ENCODE measurements at regions not wholly inside any gene's neighbourhood (a gene's known extent, or its start where the extent isn't known, plus 50 kb on each side); places are given as distances from the start of the nearest gene placed in this dataset.
A peak's percentile ranks its signal among the peaks of the same experiment; 100 is the strongest.
"Not testable (repeated sequence)": the region's sequence is repeated elsewhere in the genome, so short reads cannot be mapped to it uniquely, and the experiment has no call there.

DNA sequence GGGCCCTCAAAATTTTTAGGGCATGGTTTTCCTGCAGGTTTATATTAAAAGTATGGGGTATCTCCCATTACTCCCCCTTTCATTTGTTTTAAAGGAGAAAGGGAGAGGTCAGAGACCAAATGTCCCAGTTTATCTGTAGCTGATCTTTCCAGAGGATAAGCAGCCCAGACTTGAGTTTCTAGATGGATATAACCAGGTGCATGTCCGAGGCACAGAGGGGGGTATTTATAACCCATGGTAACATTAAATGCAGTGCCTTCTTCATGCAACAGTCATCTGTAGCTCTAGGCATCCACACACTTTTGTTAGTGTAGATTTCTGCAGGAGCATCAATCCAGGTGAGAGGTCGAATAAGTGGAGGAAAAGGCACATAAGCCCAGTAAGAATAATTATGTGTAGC is 890.3 kb upstream of the GOT2 start:
- DNase-seq (ENCODE audit: low spot score), result not testable (repeated sequence)

DNA sequence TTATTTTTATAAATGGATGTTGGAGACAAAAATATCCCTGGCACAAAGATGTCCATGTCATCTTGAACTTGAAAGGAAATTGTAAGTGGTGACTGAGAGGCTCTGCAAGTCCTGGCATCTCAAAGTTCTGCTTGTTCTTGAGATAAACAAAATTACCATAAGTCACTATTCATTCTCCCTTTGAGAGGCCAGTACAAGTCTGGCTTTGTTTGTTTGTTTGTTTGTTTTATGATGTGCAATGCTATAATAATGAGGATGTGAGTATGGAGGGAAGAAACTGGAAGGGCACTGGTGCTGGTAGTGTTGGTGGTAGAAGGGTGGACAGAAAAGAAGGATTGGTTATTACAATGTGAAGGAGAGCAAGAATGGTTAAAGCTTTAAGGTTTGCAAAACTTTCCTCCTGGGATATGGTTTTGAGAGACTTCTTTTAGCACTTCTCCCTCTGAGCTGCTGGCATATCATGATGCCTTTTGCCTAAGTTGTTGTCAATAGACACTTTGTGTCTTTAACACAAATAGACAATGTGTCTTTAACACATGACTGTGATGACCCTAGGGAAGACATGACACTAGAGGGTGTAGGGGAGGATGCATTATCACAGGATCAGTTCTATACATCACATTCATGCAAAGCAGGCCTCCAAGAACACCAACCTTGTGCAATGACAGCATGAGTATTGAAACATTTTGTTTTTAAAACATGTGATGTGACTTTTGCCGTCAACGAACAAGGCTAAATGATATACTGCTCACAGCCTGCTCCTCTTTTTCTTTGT is 880.5 kb upstream of the GOT2 start:
- no peak for DNase-seq (ENCODE audit: low spot score)

DNA sequence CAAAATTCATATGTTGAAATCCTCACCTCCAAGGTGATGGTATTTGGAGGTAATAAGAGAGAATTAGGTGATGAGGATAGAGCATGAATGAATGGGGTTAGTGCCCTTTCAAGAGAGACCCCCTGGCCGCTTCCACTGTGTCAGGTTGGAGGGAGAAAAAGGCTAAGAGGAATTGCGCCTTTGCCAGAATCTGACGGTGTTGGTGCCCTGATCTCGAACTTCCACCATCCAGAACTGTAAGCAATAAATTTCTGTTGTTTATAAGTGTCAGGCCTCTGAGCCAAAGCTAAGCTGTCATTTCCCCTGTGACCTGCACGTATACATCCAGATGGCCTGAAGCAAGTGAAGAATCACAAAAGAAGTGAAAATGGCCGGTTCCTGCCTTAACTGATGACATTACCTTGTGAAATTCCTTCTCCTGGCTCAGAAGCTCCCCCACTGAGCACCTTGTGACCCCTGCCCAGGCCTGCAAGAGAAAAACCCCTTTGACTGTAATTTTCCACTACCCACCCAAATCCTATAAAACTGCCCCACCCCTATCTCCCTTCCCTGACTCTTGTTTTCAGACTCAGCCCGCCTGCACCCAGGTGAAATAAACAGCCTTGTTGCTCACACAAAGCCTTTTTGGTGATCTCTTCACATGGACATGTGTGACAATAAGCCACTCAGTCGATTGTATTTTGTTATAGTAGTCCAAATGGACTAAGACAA is 878.9 kb upstream of the GOT2 start:
- not testable (repeated sequence) for DNase-seq (ENCODE audit: low spot score)

DNA sequence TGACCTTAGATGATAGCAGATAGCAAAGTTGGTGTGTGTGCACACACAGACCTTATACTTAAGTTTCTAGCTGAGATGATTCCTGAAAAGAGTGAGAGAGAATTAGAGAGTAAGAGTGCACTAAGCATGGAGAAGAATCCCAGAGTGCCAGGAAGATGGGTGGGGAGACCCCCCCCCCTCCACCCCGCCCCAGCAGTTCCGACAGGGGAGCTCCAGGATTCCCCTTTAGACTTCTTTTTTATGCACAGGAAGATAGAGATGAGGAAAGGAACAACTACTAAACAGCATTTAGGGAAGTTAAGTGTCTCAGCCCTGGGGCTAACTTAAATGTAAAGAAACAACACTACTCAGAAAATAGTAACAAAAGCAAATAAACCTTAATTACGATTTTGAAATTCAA is 878.0 kb upstream of the GOT2 start:
- no peak for DNase-seq (ENCODE audit: low spot score)

DNA sequence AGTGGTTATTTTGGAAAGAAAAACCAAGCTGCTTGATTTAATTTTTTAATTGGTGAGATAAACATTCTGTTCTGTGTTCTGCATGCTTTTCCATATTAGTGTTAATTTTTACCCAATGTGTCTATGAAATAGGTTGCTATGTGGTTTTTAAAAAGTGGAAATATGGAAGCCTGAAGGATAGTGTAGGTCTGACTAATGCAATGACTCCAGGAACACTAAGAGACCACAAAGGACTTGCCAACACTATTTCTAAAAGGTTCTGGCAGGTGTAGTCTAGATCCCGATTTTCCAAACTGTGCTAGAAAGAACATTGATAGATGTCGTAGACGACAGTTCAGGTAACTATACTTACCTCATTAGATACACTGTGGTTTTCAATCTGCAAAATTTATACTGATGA is 877.4 kb upstream of the GOT2 start:
- DNase-seq (ENCODE audit: low spot score), result no peak

DNA sequence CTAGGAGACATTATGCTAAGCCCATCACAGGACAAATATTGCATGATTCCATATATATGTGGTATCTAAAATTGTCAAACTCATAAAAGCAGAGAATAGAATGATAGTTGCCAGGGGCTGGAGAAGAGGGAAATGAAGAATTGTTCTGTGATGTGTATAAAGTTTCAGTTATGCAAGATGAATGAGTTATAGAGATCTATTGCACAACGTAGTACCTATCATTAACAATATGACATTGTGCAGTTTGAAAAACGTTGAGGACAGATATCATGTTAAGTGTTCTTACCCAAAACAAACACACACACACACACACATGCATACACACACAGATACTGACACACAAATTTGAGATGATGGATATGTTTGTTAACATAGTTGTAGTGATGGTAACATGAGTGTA is 871.6 kb upstream of the GOT2 start:
- no peak for DNase-seq (ENCODE audit: low spot score)

DNA sequence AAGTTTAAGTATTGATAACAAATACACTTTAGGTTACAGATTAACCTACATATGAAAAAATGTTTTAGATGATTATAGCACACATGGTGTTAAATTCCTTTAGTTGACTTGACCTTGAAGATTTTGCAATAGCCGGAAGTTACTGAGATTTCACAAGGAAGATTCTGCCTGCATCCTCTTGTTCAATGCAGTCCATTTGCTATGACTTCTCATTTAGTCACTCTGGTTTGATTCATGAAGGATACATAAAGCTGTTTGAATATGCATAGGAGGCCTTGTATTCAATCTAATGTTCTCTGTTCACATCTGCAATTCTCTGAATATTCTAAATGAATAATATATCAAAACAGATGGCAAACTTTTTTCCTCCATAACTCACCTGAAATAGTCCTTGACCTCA is 870.2 kb upstream of the GOT2 start:
- DNase-seq (ENCODE audit: low spot score), result no peak

DNA sequence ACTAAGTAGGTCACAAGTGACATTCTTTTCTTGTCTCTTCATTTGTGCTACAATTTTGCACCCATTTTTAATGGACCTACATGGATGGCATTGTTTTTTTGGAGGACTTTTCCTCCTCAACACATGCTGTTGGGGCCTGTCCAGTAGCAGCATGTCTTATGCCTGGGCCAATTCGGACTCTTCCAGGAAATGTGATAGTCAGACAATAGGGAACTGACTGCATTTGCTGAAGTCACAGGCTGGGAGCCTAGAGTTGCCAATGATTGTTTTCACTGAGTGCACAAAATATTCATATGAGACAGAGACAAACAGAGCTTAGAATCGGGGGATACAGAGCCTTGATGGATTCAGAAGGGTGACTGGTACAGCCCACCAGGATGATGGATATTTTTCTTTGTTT is 867.3 kb upstream of the GOT2 start:
- DNase-seq (ENCODE audit: low spot score), result peak; percentile 68

DNA sequence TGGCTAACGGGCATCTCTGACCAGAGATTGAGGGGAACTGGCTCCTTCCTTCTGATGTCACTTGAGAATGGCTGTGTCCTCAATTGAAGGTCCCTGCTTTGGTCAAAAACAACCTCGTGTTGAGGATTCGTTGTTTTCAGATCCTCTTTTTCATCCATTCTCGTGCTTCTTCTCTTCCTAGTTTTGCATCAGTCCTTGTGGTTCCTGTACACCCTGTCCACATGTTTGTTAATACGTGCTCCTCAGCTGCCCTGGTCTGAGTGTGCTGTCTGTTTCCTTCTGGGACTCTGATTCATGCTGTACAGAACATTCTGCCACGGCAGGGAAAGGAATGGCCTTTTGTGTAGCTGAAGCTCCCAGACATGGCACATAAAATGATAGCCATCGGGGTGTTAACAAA is 863.2 kb upstream of the GOT2 start:
- DNase-seq (ENCODE audit: low spot score), result peak; percentile 32

DNA sequence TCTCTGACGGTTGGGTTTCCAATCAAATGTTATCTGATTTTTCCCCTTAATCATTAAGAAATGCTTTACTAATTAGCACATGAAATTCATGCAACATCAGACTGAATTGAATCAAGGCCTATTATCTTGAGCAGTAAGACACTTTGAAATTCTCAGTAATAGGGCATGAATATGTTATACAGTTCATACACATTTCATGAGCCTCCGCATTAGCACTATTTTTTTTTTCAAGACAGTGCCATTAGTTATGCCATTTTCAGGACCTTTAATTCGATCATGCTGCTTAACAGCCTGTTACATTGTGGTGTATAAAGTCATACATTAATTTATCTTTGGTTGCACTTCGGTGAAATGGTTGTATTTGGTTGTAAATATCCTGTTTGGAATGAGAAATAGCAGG is 862.6 kb upstream of the GOT2 start:
- DNase-seq (ENCODE audit: low spot score), result no peak

DNA sequence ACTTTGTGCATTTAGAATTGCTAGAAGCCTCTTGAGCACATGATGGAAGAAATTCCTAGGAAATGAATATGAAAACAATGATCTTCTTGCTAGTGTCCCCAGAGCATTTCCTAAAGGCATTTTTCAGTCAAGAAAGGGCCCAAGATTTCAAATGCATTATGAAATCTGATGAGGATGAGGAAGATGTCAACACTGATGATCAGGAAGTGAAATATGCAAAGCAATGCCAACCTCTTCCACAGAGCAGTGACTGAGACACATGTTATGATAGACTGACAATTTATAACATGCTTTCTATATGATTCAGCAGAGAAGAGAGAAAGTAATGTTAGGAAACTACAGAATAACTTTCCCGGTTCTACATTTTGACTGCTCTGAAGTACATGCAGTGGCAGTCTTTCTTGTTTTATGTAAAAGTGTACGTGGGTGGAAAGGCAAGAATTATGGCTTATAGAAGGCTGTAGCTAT is 859.1 kb upstream of the GOT2 start:
- no peak for DNase-seq (ENCODE audit: low spot score)

DNA sequence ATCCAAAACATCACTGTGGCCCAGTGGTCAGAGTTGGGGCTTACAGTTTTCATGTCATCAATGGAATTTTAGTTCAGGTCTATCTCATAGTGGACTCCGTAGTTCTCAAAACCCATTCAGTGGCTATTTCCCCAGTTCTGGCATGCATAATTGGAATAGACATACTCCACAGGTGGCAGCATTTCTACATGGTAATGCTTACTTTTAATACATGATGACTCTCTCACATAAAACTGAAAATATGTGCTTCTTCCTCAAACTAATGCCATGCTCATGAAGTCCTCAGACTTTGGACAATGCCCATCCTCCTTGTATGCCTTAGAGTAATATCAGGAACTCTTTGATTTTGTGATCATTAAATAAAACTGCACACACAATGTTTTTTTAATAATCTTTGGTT is 857.4 kb upstream of the GOT2 start:
- DNase-seq (ENCODE audit: low spot score), result no peak

DNA sequence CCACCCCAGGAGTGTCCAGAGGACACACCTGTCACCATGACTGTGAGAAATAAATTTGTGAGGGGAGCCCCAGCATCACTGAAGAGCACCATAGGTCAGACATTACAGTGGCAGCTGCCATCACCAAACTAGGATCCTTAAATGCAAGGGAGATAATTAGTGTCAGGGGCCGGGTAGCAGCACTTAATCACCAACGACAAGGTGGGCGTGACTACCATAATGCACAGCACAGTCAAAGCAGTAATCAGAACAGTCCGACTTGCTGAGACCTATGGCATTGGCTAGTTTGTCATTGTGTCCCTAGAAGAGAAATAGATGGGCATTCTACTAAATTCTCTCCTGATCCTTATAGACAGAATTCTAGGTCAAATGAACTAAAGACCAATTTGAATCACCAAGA is 856.7 kb upstream of the GOT2 start:
- DNase-seq (ENCODE audit: low spot score), result no peak

DNA sequence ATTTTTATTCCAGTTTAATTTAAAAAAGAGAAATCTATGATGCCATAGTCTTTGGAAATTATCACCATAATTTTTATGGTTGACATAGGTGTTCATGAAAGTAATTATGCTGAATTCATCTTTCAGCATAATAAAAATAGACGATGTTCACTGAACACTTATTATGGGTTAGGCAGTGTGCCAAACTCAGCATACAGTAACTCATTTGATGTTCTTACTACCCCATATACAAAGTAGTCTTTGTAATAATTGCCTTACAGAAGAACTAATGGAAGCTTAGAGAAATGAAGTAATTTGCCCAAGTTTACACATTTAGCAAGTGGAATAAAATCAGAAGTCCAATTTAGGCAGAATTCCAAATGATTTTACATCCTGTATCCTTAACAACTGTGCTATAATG is 852.2 kb upstream of the GOT2 start:
- no peak for DNase-seq (ENCODE audit: low spot score)

DNA sequence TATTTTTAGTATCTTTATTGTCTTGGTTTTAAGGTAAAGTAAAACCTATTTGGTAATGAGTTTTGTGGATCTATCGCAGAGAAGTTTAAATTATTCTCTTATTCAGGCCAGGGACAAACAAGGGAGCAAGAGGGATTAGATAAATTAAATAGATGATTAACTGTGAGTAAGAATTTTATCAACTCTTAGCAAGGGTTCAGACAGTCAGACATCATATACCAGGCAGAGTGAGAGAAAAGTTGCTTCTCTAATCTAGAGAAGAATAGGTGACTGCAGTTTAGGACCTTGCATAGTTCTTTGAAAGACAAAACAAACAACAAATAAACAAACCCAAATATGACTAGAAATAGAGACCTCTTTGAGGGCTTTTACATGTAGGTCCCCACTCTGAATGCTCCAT is 840.2 kb upstream of the GOT2 start:
- DNase-seq (ENCODE audit: low spot score), result no peak

DNA sequence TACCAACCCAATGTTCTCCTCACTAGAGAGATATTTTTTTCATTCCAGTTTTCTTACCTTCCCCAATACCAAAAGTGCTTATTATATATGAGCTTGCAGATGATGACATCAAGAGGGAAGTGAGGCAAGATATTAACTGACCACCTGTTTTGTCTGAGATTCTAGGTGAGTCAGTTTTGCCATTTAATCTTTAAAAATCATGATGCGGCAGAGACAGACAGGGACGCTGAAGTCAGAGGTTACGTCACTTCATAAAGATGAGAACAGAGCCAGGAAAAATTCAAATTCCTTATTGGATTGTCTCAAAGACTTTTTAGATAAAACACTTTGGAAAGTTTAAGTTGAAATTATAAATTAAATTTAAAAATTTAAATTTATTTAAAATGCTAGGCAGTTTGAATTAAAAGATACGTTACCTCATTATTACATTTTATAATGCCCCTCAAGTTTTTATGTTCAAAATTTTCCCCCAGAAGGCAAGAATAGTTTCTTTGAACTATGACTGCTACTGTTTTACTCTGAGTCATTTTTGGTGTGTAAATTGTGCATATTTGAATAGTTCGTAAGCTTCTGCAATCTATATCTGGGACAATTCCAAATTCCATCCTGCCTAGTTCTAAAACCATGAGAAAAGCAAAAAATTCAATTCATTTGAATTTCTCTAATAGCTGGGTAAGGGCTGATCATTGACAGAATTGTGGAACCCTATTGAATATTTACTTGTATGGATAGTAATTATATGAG is 839.6 kb upstream of the GOT2 start:
- DNase-seq (ENCODE audit: low spot score), result no peak

DNA sequence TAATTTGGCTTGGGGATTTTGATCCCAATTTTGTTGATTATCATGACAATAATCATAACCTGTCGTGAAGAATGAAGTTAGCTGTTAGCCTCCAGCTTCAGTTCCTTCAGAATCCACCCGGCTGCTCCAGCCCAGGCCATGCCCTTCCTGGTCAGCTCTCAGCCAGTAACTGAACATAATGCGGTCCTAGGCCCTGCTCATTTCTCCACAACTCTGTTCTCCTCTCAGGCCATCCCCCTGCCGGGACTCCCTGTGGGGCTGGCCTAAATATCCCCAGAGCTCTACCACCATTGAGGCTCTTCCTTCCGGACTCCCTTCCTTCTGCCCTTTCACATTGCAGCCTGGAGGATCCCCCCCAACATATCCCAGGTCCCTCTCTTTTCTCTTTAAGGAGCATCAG is 833.4 kb upstream of the GOT2 start:
- DNase-seq (ENCODE audit: low spot score), result no peak

DNA sequence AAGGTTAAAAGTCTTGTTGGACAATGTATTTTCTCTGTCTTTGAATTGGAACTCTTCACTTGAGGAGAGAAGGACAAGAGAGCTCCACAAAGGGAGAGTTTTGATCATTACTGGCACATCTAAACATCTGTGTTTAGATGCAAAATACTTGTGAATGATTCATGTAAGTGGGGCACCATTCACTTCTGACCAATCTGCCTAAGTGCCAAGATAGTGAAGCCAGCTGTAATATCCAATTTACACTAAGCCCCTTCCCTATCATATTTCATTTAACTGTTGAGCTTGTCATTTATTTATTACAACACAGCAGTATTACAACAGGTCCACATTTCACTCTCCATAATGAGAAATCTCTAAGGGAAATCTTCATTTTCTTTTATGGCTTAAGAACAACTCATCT is 832.3 kb upstream of the GOT2 start:
- DNase-seq (ENCODE audit: low spot score), result no peak

DNA sequence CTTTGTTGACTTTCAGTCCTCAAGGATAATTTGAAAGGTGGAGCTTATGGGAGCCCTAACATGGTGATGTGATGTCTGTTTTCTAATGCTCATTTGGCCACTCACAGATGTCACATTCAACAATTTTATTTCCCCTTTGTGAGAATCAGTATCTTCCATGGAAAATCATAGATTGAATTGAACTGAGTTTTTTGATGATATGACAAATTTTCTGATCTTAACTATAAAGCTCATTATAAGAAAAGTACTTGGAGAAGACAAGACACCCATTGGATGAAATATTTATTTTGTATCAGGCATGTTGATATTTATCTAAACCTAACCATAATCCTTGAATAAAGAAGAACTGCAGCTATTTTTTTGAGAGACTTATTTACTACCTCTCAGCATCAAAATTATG is 824.6 kb upstream of the GOT2 start:
- no peak for DNase-seq (ENCODE audit: low spot score)

DNA sequence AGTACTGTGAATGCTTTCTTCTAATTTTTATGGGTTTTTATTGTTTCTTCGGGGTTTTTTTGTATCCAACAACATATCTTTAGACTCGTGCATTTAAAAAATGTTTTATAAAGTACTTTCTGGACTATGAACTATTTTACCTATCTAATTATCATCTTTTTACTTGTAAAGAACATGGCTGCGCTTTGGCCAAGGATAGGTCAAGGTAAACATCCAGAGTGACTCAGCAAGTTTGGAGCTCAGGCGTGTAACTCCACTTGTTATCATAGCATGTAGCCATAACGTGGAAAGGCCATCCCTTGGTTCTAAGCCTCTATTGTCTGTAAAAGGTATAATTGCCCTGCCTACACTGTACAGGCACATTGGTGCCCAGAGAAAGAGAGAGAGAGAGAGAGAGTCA is 818.0 kb upstream of the GOT2 start:
- no peak for DNase-seq (ENCODE audit: low spot score)

DNA sequence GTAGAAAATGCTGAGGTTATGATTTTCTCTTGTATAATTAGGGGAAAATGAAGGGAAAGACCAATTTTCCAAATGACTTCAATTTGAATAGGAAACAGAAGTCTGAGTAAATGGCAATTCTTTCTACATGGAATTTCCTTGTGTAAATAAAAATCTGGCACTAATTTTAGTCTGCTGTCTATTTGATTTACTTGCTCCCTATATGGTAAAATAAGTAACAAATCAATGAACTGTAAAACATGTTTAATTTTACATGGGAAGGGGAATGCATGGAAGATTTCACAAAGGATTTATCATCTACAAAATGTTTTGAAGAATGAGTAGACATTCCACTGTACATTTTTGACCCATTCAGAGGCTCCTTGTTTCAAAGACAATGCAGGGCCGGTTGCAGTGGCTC is 811.6 kb upstream of the GOT2 start:
- no peak for DNase-seq (ENCODE audit: low spot score)

DNA sequence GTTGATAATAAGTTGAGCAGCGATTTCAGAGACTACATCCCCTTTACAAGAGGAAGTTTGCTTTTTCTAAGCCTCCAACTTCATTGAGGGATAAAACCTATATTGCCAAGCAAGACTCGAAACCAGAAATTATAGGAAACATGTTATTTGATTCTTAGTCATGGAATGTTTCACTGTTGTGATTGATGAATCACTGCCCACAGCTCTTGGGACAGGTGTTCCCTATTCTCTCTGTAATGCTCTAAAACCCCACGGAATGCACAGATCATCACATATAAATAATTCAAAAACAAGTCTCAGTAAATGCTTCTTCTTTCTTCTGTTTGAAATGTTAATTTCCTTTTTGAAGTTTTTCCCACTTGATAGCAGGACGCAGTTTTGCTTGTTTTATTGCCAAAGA is 809.5 kb upstream of the GOT2 start:
- DNase-seq (ENCODE audit: low spot score), result no peak

DNA sequence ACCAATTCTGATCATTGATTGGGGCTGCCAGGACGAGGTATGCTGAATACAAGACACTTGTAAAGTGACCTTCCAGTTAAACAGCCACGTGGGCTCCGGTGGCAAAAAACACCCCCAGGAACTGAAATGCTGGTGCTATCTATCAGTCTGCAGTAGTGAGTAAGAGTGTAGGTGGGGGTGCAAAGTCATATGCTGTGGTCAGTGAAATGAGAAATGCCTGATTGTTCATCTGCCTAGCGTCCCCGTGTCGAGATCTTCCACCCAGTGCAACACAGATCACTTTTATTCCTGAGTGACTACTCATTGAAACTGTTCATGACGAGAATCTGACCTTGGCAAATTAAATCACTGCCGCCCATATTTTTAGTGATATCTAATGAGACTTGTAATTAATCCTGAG is 806.5 kb upstream of the GOT2 start:
- no peak for DNase-seq (ENCODE audit: low spot score)

Measured in Ammon's horn (tissue), 1 donor.